PFSK-1 (cell line): ENCODE measurements at regions not wholly inside any gene's neighbourhood (a gene's known extent, or its start where the extent isn't known, plus 50 kb on each side); places are given as distances from the start of the nearest gene placed in this dataset.

ENCODE experiments used
- FOXP2 ChIP-seq: optimal IDR thresholded peaks from 2 replicates; pipeline ENCODE3; 2011; ENCODE audit warnings: borderline replicate concordance, control low read depth, inconsistent platforms; ENCODE audit not compliant: insufficient read depth; ENCODE audit errors: extremely low read length, extremely low read depth
- POLR2AphosphoS5 ChIP-seq: IDR thresholded peaks from 2 replicates; pipeline ENCODE4 v1.6.1; 2012; ENCODE audit warnings: low read depth, mild to moderate bottlenecking, control low read depth, low read length, moderate library complexity
- SIN3A ChIP-seq: IDR thresholded peaks from 2 replicates; pipeline ENCODE4 v1.6.1; 2012; ENCODE audit warnings: mild to moderate bottlenecking, low read length, moderate library complexity, borderline replicate concordance; ENCODE audit not compliant: insufficient read depth
- TAF1 ChIP-seq: IDR thresholded peaks from 2 replicates; pipeline ENCODE4 v1.6.1; 2012; ENCODE audit warnings: low read length, control low read depth, borderline replicate concordance; ENCODE audit not compliant: insufficient read depth
- TF ChIP-seq, protein P1 (sequence below), 2 experiments: IDR thresholded peaks; 2 replicates each; pipeline versions ENCODE4 v1.6.1 to v1.8.0; 2011 to 2012; ENCODE audit warnings: low read depth in 2 of 2, low read length in 2 of 2, control low read depth in 1 of 2, inconsistent platforms in 1 of 2, mild to moderate bottlenecking in 1 of 2, moderate library complexity in 1 of 2; ENCODE audit not compliant: insufficient read depth in 1 of 2

DNA sequence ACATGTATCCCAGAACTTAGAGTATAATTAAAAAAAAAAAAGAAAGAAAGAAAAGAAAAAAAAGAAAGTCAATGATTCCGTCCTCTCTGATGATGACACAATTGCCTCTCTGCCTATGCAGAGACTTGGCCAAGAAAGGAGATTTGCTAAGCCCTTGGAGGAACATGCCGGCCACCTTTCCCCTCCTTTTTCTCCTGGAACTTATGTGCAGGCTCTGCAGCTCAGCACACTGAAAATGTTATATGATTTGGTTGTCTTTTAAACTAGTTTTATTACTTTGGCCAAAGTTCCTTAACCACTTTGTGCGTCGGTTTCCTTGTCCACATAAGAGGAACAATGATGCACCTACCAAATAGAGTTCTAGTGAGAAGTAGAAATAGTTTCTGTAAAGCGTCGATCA, 111.4 kb upstream of the ZNF644 start:
- TF ChIP-seq POLR2AphosphoS5 = no peak
- TF ChIP-seq TAF1 = no peak
- TF ChIP-seq SIN3A = no peak
- TF ChIP-seq FOXP2 = no peak
- TF ChIP-seq, protein P1, sequence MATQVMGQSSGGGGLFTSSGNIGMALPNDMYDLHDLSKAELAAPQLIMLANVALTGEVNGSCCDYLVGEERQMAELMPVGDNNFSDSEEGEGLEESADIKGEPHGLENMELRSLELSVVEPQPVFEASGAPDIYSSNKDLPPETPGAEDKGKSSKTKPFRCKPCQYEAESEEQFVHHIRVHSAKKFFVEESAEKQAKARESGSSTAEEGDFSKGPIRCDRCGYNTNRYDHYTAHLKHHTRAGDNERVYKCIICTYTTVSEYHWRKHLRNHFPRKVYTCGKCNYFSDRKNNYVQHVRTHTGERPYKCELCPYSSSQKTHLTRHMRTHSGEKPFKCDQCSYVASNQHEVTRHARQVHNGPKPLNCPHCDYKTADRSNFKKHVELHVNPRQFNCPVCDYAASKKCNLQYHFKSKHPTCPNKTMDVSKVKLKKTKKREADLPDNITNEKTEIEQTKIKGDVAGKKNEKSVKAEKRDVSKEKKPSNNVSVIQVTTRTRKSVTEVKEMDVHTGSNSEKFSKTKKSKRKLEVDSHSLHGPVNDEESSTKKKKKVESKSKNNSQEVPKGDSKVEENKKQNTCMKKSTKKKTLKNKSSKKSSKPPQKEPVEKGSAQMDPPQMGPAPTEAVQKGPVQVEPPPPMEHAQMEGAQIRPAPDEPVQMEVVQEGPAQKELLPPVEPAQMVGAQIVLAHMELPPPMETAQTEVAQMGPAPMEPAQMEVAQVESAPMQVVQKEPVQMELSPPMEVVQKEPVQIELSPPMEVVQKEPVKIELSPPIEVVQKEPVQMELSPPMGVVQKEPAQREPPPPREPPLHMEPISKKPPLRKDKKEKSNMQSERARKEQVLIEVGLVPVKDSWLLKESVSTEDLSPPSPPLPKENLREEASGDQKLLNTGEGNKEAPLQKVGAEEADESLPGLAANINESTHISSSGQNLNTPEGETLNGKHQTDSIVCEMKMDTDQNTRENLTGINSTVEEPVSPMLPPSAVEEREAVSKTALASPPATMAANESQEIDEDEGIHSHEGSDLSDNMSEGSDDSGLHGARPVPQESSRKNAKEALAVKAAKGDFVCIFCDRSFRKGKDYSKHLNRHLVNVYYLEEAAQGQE (IDR thresholded peaks at IDR 0.05; ENCODE audit: insufficient read depth in 1 of 2, low read depth in 2 of 2, low read length in 2 of 2) = no peak

DNA sequence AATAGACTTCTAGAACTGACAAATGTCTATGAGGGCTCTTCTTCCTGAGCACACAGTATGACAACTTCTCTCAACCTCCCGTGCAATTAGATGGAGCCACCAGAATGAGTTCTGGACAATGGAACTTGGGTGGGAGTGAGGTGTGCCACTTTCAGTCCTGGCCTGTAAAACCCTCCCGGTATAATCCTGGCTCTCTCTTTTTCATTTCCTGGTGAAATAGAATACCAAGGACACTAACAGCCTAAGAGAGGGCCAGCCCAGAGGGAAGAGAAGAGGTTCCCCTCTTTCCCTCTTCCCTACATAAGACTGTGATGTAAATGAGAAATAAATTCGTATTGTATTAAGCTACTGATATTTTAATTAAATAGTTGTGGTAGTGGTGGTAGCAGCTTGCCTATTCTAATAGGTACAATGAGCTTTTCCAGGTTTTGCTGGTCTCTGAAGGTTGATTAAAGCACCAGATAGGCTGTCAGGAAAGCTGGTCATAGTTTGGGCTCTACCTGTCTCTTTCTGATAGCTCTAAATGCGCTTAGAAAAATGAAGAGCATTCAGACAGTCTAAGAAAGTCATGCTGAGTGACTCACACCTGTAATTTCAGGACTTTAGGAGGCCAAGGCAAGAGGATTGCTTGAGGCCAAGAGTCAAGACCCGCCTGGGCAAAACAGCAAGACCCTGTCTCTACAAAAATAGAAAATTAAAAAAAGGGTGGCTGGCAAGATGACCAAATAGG, 108.6 kb upstream of the ZNF644 start:
- TF ChIP-seq SIN3A (no peak), POLR2AphosphoS5 (no peak), TAF1 (no peak), FOXP2 (no peak)
- TF ChIP-seq, protein P1 (IDR thresholded peaks at IDR 0.05; ENCODE audit: insufficient read depth in 1 of 2, low read depth in 2 of 2, low read length in 2 of 2) = no peak

DNA sequence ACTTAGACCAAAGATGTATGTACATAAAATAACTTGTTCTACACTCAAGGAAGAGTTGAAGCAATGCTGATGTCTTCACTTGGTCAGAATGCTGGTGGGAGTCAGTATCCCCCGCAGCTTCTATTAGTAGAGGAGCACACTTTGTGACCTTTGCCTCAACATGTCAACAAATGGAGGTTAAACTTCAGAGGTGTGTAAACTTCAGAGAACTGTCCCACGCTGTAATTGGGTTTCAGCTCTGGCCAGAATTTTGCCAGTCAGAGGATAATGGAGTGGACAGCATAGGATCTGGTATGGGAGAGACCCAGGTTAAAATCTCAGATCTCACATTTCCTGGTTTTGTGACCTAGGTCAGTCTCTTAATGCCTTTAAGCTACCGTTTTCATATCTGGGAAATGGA, 107.6 kb upstream of the ZNF644 start:
- no peak for TF ChIP-seq SIN3A

DNA sequence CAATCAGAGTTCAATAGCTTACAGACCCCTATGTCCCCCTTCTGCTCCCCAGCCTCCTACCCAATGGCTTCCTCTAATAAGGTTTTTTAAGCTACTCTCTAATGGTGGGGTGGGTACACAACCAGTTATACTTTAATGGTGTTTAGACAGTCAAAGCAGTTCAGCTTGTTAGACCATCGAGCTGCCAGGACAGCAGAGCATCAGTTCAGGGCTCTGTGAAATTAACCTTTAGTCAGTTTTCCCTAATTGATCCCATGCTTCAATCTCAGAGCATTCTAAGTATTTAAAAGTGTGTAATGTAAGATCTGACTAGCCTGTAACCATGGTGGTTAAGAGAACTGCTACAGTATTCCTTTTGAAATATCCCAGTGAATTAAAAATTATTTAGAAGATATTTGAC, 107.2 kb upstream of the ZNF644 start:
- no peak for TF ChIP-seq POLR2AphosphoS5
- TF ChIP-seq TAF1 = no peak
- TF ChIP-seq, protein P1 (IDR thresholded peaks at IDR 0.05; ENCODE audit: insufficient read depth in 1 of 2, low read depth in 2 of 2, low read length in 2 of 2) = no peak
- TF ChIP-seq FOXP2 = no peak

DNA sequence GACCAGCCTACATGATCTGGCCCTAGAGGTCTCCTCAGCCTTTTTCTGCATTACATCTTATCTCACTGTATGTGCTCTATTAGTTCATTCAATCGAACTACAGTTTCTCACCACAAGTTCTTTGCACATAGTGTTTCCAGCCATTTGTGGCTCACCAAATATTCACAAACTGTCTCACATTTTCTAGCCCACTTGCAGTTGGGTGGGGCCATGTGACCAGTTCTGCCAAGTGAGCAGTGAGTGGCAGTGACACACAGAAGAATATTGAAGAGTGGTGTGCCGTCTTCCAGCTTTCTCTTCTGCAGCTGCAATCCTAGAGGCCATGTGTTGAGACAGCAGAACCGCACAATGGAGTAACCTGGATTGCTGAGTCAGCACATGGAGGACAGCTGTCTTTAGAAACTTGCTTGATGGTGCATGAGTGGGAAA, 103.2 kb upstream of the ZNF644 start:
- TF ChIP-seq SIN3A = no peak
- TF ChIP-seq, protein P1 (IDR thresholded peaks at IDR 0.05; ENCODE audit: insufficient read depth in 1 of 2, low read depth in 2 of 2, low read length in 2 of 2) = no peak
- no peak for TF ChIP-seq FOXP2
- no peak for TF ChIP-seq POLR2AphosphoS5
- TF ChIP-seq TAF1 = no peak
